ENCODE measurements at regions not wholly inside any gene's neighbourhood (a gene's known extent, or its start where the extent isn't known, plus 50 kb on each side); places are given as distances from the start of the nearest gene placed in this dataset.

GRCh38 chr7:25998499-25998898 lies 153.5 kb upstream of the NFE2L3 start:
- DNase-seq (ENCODE audit: missing footprints) (no peak), ATAC-seq (no peak)
- intact Hi-C loops (cut with DNase I) = no loop called here

DNA sequence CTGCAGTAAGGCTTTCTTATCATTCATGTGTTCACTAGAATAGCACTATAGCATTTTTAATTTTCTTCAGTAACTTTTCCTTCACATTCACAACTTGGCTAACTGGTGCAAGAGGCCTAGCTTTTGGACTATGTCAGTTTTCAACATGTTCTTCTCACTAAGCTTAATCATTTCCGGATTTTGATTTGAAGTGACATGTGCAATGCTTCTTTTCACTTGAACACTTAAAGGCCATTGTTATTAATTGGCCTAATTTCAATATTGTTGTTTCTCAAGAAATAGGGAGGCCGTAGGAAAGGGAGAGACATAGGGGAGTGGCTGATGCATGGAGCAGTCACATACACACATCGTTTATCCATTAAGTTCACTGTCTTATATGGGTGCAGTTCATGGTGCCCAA lies 151.2 kb upstream of the NFE2L3 start:
- ATAC-seq = no peak
- no peak for DNase-seq (ENCODE audit: missing footprints)
- intact Hi-C loops (cut with DNase I) = no loop called here

DNA sequence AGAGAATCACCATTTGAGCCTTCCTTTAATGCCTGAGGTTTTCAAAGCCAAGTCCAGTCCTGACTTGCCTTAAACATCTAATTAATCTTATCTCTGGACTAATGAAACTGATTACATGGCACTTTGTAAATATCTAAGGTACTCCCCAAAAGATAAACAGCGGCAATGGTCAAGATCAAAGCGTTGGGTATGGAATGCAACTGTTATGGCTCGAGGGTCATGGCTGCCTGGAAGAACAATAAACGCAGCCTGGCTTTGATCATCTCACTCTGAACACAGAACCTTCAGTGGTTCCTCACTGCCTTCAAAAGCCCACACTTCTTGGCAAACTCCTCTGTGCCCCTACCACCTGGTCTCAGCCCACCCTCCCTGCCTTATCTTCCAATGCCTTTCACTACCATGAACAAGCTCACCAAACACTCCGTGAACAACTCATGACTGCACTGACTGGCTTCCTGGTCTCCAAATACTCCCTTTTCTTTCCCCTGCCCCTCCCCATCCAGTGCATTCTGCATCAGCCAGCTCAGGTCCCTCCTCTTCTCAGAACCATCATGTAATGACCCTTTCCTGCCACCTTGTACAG lies 150.2 kb upstream of the NFE2L3 start:
- DNase-seq (ENCODE audit: missing footprints) (no peak), ATAC-seq (no peak)
- intact Hi-C loops (cut with DNase I) = no loop called here

DNA sequence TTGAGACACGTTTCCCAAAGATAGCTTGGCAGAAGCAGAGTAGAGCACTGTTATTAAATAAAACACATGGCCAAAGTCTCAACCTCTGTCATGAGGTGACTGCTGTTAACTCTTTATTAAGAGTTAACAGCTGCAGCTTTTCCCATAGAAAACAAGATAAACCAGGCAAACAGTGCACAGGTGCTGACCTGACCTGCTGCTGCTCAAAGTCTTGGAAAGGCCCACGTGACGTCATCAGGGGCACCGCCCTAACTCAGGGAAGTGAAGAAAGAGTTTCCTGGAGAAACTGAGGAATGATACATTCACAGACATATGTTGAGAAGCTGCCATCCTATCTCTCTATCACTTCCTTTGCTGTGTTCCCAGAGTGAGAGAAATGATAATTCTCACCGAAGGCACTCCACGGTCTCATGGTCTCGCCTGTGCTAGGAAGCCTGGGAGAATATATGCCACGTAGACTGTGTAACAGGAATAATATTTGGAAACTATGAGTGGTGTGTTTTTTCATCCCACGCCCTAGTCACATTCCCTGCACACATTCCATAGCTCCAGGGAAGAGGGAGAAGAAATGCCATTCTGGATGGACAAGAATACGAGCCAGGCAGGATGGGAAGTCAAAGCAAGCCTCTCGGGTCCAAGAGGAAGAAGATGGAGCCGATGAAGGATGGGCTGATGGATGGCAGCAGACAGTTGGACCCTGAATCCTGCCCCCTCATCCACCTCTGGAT lies 146.2 kb upstream of the NFE2L3 start:
- DNase-seq (ENCODE audit: missing footprints) (no peak), ATAC-seq (no peak)
- intact Hi-C loops (cut with DNase I) = no loop called here

- no peak for ATAC-seq
- DNase-seq (ENCODE audit: missing footprints) = no peak
- intact Hi-C loops (cut with DNase I) = no loop called here
Measured at GRCh38 chr7:26006426-26006825, 145.6 kb upstream of the NFE2L3 start.

- DNase-seq (ENCODE audit: missing footprints) (no peak), ATAC-seq (no peak)
- intact Hi-C loops (cut with DNase I) = no loop called here
Measured at GRCh38 chr7:26007510-26007909, 144.5 kb upstream of the NFE2L3 start.

DNA sequence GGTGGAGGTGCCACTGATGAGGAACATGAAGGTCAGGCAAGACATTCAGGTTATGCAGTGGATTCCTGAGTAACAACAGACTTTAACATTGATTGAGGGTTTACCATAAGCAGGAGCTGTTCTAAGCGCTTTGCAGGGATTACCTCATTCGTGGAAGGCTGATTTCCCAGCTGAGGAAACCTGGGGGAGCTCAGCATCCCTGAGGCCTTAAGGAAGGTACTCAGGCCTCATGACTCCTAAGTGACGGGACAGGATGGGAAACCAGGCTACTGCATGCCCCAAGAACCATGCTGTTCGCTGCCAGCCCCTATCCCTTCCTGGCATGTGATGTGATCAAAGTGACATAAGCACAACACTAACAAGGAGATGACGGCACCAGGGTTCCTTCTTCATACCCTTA lies 143.6 kb upstream of the NFE2L3 start:
- intact Hi-C loops (cut with DNase I) = no loop called here
- DNase-seq (ENCODE audit: missing footprints) = no peak
- no peak for ATAC-seq

DNA sequence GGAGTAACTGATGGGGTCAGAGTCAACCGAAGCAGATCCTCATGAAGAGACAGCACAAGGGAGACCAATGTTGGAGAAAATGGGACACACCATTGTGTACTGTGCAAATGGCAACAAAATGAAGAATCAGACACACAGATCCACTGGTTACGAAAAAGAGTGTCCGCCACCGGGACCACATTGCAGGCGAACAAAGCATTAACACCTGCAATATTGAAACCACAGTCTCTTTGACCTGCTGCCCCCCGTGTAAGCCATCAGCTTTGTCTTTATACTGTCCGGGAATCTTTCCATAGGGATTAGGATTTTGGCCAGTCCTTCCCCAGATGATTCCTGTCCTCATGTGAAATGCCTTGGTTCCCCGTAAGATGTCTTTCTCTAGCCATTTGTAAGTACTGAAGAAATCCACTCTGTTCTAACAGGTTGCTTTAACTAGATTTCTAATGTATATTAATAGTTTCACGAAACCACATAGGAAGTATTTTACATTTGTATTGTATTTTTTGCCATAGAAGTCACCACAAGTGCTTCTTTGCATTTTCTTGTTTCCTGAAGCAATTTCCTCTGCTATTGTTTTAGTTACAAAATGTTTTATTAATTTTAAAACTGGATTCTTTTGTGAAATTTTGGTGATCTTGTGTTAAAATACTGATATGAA lies 140.8 kb upstream of the NFE2L3 start:
- ATAC-seq (no peak), DNase-seq (ENCODE audit: missing footprints) (no peak)
- intact Hi-C loops (cut with DNase I) = no loop called here

DNA sequence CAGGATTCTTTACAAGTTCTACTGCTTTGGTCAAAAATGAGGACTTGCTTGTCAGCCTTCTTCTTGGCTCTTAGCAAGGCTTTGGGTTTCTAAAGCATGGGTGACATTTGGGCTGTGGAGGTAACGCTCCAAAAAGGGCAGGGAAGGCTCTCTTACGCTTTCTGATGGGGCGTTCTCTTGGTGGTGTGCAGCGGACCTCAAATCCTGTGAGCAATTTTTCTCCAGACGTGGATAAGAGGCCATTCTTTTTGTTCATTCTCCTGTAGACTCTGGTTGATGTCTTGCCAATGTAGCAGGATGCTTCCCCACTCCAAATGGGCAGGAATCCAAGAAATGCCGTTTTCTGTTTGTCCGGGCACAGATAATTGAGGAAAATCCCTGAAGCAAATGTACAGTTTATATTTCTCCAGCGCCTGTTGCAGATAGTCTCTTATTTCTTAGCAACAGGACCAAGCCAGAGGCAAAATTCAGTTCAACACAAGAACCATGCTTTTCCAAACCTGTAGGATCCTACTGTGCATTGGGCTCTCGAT lies 138.4 kb upstream of the NFE2L3 start:
- intact Hi-C loops (cut with DNase I) = no loop called here
- ATAC-seq = no peak
- no peak for DNase-seq (ENCODE audit: missing footprints)

DNA sequence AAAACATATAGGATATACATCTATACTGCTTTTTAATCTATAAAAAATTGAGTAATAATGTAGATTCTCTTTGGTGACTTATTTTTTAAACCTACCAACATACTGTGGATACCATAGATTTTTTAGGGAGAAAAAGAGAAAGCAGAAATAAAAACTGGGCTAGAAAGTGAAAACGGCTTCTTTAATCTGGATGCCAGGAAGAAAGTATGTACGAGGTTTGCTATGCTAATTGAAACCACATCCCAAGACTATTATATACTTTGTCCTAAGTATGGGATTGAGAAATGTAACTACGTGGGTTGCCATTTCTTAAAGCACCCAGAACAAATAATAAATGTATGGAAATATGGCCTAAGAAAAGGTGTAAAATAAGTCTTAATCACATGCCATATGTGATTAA lies 129.0 kb upstream of the NFE2L3 start:
- no peak for ATAC-seq
- intact Hi-C loops (cut with DNase I) = no loop called here
- DNase-seq (ENCODE audit: missing footprints) = no peak

DNA sequence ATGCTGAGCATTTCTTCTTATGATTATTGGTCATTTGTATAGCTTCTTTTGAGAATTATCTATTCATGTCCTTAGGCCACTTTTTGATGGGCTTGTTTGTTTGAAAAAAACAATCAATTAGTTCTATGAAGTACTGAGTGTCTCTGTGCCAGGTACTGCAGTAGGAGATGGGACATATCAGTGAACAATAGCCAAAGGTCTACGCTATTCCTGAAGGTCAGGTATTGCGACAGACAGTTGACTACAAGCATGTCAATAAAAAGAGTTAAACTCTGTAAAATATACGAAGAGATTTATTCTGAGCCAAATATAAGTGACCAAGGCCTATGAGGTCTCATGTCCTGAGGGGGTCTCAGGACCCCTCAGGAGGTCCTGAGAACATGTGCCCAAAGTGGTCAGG lies 122.1 kb upstream of the NFE2L3 start:
- ATAC-seq = no peak
- intact Hi-C loops (cut with DNase I) = no loop called here
- no peak for DNase-seq (ENCODE audit: missing footprints)

- intact Hi-C loops (cut with DNase I) = no loop called here
- no peak for ATAC-seq
- DNase-seq (ENCODE audit: missing footprints) = no peak
Measured at GRCh38 chr7:26034391-26034790, 117.6 kb upstream of the NFE2L3 start.

DNA sequence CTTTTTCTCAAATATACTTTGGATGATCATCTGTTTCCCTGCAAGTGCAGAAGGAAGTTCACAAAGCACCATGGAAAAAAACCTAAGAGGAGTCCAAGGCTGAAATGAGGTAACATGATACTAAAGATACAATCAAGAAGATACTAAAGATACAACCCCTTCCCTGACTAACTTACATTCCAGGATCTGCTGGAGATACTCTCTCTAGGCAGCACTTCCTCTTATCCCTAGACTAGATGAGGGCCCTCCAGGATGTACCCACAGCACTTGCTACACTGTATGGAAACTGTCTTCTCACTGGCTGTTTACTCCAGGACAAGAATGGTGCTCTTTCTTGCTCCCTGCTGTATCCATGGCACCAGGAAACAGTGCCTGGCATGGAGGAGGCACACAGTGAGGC lies 116.4 kb upstream of the NFE2L3 start:
- no peak for DNase-seq (ENCODE audit: missing footprints)
- no peak for ATAC-seq
- intact Hi-C loops (cut with DNase I) = no loop called here

GRCh38 chr7:26036092-26036491 lies 115.9 kb upstream of the NFE2L3 start:
- DNase-seq (ENCODE audit: missing footprints) (no peak), ATAC-seq (no peak)
- intact Hi-C loops (cut with DNase I) = no loop called here

- intact Hi-C loops (cut with DNase I) = no loop called here
- no peak for DNase-seq (ENCODE audit: missing footprints)
- no peak for ATAC-seq
Measured at GRCh38 chr7:26038201-26038990, 113.6 kb upstream of the NFE2L3 start.

- DNase-seq (ENCODE audit: missing footprints) (no peak), ATAC-seq (no peak)
- intact Hi-C loops (cut with DNase I) = no loop called here
Measured at GRCh38 chr7:26040085-26040484, 111.9 kb upstream of the NFE2L3 start.

DNA sequence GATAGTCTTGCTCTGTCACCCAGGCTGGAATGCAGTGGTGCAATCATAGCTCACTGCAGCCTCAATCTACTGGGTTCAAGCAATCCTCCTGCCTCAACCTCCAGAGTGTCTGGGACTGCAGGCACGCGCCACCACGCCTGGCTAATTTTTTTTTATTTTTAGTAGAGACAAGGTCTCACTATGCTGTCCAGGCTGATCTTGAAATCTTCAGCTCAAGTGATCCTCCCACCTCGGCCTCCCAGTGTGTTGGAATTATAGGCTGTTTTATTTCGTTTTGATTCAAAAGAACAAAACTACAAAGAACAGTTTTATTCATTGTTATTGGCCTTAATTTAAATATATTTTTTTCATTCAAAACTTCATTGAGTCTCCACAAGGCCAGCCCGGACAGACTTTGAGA lies 109.8 kb upstream of the NFE2L3 start:
- DNase-seq (ENCODE audit: missing footprints) (no peak), ATAC-seq (no peak)
- intact Hi-C loops (cut with DNase I) = no loop called here

DNA sequence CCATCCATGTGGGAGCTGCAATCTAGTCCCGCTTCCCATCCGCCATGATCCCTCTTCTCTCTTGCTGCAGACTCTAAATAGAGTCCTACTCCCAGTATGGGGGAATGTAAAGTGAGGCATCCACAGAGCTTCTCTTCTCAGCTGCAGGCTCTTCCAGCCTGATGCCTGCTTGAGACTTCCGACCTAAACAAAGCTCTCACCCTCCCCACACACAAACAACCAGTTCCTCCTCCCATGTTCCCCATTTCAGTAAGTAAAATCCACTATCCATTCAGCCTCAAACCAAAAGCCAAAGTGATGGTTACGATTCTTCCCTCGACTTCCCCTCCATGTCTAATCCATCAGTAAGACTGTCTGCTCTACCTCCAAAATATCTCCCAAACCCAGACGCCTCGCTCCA lies 108.2 kb upstream of the NFE2L3 start:
- no peak for ATAC-seq
- intact Hi-C loops (cut with DNase I) = no loop called here

DNA sequence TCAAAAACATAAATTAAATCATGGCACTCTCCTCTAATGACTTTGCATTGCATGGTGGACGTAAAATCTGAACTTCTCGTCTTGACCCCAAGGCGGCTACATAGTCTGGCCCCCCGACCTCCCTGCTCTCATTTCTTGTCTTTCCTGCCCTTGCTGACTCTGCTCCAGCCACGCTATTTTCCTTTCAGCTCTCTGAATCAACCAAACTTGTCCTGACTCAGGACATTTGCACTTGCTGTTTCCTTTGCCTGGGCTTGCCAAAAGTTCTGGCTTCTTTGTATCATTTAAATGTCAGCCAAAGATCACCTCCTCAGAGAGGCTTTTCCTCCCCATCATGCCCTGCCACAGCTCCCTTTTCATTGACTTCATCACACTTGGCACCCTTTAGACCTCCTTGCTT lies 107.7 kb upstream of the NFE2L3 start:
- ATAC-seq (no peak), DNase-seq (ENCODE audit: missing footprints) (no peak)
- intact Hi-C loops (cut with DNase I) = no loop called here

More for the DNA sequence above, 108.2 kb upstream of the NFE2L3 start:
- DNase-seq (ENCODE audit: missing footprints) = no peak

DNA sequence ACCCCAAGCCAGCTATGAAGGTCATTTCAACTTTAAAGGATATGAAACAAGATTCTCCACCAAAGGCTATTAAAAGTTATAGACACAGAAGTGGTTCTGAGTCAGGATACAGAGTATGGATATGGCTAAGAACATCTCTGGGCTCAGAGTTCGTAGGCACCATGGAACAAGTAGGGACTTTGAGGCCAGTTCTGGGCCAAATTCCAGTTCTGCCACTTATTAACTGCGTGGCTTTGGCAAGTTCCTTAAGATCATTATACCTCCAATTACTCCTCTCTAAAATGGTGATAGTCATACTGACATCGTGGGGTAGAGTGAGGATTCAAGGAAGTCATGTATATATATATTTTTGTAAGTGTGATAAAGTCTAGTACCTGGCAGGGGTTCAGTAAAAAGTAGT lies 105.8 kb upstream of the NFE2L3 start:
- DNase-seq (ENCODE audit: missing footprints) = no peak
- ATAC-seq = no peak
- intact Hi-C loops (cut with DNase I) = no loop called here

Data from Right ventricle myocardium inferior (tissue), 1 donor.